ENCODE measurements at regions not wholly inside any gene's neighbourhood (a gene's known extent, or its start where the extent isn't known, plus 50 kb on each side); places are given as distances from the start of the nearest gene placed in this dataset.

- no peak overlapping the region for H3K27ac Mint-ChIP-seq
- peaks cover 11% of the 10 kb centered on the region for H3K27me3 Mint-ChIP-seq
- H3K4me3 Mint-ChIP-seq = no peak overlapping the region
- no peak for DNase-seq
- no peaks in the 10 kb centered on the region for H3K36me3 Mint-ChIP-seq
- H3K9me3 Mint-ChIP-seq = no peaks in the 10 kb centered on the region
- no peaks in the 10 kb centered on the region for H3K4me1 Mint-ChIP-seq
Observed at GRCh38 chr6:105750089-105750488, 336.0 kb upstream of the PRDM1 start.

DNA sequence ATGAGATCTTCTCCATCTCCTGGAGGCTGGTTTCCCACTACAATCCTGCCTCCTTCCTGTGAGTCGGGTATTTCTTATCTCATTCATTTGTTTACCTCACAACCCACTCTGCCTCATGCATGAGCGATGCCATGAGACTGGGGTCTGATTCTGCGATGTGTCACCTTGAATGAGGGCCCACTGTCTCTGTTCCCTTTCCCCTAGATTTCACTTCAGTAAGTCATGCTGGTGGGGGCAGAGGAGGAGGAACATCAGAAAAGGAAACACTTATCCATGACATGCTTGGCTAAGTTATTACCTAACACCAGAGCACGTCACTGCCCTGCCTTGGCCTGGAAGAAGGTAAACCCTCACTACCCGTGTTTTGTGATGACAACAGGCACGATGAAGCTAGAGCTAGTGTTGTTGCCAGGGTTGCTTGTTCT is 337.4 kb upstream of the PRDM1 start:
- Mint-ChIP-seq H3K4me3 (no peak overlapping the region), H3K27ac (no peak overlapping the region), H3K4me1 (peaks cover 2% of the 10 kb centered on the region), H3K27me3 (peaks cover 16% of the 10 kb centered on the region), H3K36me3 (no peaks in the 10 kb centered on the region), H3K9me3 (no peaks in the 10 kb centered on the region)
- no peak for DNase-seq

DNA sequence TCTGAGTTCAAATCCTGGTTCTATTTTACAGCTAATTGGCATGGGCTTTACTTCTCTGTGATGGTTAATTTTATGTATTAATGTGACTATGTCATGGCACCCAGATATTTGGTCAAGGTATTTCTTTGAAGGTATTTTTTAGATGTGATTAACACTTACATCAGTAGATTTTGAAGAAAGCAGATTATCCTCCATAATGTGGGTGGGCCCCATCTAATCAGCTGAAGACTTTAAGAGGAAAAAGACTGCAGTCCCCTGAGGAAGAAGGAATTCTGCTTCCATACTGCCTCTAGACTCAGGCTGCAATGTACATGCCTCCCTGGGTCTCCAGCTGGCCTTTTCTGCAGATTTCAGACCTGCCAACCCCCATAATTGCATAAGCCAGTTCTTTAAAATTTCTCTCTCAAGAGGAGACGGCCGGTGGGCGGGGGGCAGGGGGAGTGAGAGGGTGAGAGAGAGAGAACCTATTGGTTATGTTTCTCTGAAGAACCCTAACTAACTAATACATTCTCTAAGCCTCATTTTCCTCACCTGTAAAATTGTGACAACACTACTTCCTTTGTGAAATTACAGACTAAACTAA is 338.2 kb upstream of the PRDM1 start:
- Mint-ChIP-seq H3K27me3 (peaks cover 16% of the 10 kb centered on the region), H3K27ac (no peak overlapping the region), H3K4me3 (no peak overlapping the region), H3K9me3 (no peaks in the 10 kb centered on the region), H3K4me1 (peaks cover 2% of the 10 kb centered on the region), H3K36me3 (no peaks in the 10 kb centered on the region)
- DNase-seq = no peak

DNA sequence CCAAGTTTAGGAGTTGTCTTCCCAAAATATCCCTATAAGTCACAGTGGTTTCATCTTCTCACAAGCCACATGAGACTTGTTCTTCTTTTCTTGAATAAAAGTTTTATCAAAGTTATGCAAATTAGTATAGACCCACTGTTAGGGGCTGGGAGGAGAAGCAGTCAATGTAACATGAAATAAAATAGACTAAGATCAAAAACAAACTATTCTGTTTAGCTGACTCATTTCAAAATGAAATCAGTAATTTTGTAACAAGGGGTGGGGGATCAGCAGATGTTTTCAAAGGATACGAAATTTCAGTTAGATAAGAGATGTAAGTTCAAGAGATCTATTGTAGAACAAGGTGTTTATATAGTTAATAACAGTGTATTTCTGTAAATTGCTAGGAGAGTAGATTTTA is 339.6 kb upstream of the PRDM1 start:
- Mint-ChIP-seq H3K4me3 (no peak overlapping the region), H3K9me3 (no peaks in the 10 kb centered on the region), H3K27me3 (peaks cover 16% of the 10 kb centered on the region), H3K27ac (no peak overlapping the region), H3K36me3 (no peaks in the 10 kb centered on the region), H3K4me1 (peaks cover 2% of the 10 kb centered on the region)
- DNase-seq = no peak

DNA sequence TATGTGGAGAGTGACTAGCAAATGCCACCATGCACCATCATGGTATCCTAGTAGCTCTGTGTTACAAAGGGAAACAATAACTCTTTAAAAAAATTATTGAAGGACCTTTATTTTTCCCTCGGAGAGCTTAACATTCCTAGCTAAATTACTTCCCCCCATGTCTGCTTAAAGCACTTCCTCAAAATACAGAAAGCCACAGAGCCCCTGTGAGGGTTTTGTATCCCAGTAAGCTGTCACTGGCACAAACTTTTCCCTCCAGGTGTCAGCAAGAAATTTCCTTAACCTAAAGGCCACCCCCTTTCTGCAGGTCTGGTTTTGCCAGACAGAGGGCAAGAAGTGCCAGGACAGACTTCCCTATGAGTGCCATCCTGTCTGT is 340.0 kb upstream of the PRDM1 start:
- peaks cover 2% of the 10 kb centered on the region for H3K4me1 Mint-ChIP-seq
- DNase-seq = no peak
- no peaks in the 10 kb centered on the region for H3K9me3 Mint-ChIP-seq
- H3K27ac Mint-ChIP-seq = no peak overlapping the region
- H3K36me3 Mint-ChIP-seq = no peaks in the 10 kb centered on the region
- H3K4me3 Mint-ChIP-seq = no peak overlapping the region
- peaks cover 16% of the 10 kb centered on the region for H3K27me3 Mint-ChIP-seq

DNA sequence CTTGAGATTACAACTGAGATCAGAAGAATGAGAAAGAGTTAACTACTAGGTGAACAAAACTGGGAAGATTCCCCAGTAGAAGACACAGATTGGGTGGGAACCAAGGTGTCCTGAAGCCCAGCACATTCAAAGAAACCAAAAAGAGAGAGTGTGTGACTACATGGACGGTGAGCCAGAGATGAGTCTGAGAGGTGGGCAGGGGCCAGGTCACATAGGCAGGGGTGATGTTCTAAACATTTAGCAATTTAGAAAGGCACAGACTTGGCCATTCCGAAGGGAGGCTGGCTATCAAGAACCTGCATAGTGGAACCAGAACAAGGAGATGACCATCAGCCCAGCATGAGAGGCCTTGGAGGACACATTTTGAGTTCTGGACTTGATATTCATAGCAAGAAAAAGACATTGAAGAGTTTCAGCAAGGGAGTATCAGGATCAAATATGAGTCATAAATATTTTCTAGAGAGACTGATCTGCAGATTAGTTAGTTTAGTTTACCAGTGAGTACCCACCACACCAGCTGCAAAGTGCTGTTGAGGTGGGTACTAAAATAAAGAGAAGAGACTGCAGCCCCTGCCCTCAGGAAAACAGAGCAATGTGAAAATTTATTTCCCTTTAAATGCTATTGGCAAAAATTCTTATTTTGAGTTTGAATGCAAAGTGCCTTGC is 340.5 kb upstream of the PRDM1 start:
- DNase-seq = no peak
- peaks cover 16% of the 10 kb centered on the region for H3K27me3 Mint-ChIP-seq
- no peaks in the 10 kb centered on the region for H3K9me3 Mint-ChIP-seq
- peaks cover 2% of the 10 kb centered on the region for H3K4me1 Mint-ChIP-seq
- no peaks in the 10 kb centered on the region for H3K36me3 Mint-ChIP-seq
- no peak overlapping the region for H3K4me3 Mint-ChIP-seq
- no peak overlapping the region for H3K27ac Mint-ChIP-seq

DNA sequence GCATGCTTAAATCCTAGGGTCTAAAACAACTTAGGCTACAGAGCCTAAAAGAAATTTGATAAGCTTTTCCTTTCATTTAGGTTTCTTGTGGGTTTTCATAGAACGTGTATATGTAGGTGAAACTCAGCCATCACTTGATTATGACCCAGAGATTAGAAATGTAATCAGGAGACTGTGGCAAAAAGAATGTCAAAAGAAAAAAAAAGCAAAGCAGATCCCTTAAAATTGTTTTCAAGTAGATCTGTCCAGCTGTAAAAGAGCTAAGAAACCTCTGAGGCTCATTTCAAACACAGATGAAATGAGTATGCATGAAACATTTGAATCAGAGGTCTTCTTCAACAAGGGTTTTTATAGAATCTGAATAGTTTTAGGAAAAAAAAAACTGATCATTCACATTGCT is 341.3 kb upstream of the PRDM1 start:
- H3K27me3 Mint-ChIP-seq = peaks cover 16% of the 10 kb centered on the region
- H3K4me1 Mint-ChIP-seq = peaks cover 2% of the 10 kb centered on the region
- no peak overlapping the region for H3K27ac Mint-ChIP-seq
- H3K36me3 Mint-ChIP-seq = no peaks in the 10 kb centered on the region
- DNase-seq = no peak
- H3K9me3 Mint-ChIP-seq = no peaks in the 10 kb centered on the region
- H3K4me3 Mint-ChIP-seq = no peak overlapping the region

DNA sequence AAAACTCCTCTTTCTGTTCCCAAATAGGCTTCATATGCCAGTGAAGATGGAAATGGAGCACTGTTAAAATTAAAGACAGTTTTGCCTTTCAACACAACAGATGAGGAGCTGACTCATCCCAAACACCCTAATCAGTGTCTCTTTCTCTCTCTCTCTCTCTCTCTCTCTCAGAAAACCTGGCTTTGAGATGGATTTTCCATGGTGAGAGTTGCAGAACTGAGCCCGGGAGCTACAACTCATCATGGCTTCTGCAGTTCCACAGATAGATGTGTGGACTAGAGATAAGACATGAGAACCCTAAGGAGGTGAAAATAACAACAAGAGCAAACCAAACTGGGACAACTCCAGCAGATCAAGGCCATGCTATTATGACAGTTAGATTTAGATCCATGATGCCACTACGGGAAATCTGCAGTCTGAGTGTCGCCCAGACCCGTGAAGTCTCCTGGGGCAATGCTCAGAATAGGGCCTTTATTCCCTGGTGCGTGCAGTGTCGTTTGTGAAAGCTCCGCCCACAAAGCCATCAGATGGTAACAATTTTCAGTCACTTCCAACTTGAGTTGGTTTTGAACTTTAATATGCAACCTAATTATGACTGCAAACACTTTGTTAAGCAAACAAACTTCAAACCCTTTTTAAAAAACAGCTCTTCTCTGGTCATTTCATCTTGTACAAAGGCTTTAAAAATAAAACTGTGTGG is 338.2 kb upstream of the PREP start:
- DNase-seq = no peak
- no peak overlapping the region for H3K4me3 Mint-ChIP-seq
- H3K9me3 Mint-ChIP-seq = no peaks in the 10 kb centered on the region
- no peak overlapping the region for H3K27ac Mint-ChIP-seq
- H3K27me3 Mint-ChIP-seq = peaks cover 13% of the 10 kb centered on the region
- H3K36me3 Mint-ChIP-seq = no peaks in the 10 kb centered on the region
- H3K4me1 Mint-ChIP-seq = peaks cover 2% of the 10 kb centered on the region

DNA sequence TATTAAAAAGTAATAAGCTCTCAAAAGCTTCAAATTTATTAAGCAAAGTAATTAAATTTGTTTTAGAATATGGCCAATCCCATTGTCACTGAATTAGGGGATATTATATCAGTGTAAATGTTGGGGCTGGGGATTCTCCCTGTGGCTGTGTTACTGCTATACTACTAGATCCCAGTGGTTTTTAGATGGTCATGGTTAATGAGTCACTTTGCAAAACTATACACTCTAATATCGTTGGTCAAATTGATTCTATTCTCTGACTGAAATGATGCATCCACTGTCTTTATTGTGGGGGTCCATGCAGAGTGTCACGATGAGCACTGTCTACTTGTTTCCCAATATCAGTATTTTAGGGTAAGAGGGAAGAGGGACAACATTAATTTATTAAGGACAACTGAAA is 336.9 kb upstream of the PREP start:
- Mint-ChIP-seq H3K27me3 (peaks cover 4% of the 10 kb centered on the region), H3K36me3 (no peaks in the 10 kb centered on the region), H3K4me3 (no peak overlapping the region), H3K27ac (no peak overlapping the region), H3K4me1 (peaks cover 2% of the 10 kb centered on the region), H3K9me3 (no peaks in the 10 kb centered on the region)
- no peak for DNase-seq

- Mint-ChIP-seq H3K4me1 (no peaks in the 10 kb centered on the region), H3K4me3 (no peak overlapping the region)
- no peak for DNase-seq
Observed at GRCh38 chr6:105733556-105734162, 330.8 kb upstream of the PREP start.

DNA sequence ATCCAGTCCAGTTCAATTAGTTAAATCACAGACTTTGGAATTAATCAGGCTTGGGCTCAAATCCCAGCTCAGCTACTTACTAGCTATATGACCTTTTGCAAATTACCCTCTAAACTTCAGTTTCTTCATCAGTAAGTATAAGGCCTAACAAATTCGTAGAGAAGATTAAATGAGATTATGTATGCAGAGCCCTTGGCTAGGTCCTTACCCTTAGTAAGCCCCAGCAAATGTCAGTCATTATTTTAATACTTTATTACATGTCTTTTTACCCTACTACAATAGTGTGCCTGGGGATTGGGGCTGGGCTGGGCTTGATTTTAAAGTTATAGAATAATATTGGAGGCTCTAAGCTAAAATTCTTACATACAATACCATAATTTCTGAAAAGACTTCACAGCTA is 326.1 kb upstream of the PREP start:
- DNase-seq = no peak
- no peaks in the 10 kb centered on the region for H3K36me3 Mint-ChIP-seq
- no peaks in the 10 kb centered on the region for H3K27me3 Mint-ChIP-seq
- H3K9me3 Mint-ChIP-seq = no peaks in the 10 kb centered on the region
- no peak overlapping the region for H3K27ac Mint-ChIP-seq
- H3K4me1 Mint-ChIP-seq = no peaks in the 10 kb centered on the region
- H3K4me3 Mint-ChIP-seq = no peak overlapping the region

More at GRCh38 chr6:105733556-105734162, 330.8 kb upstream of the PREP start:
- Mint-ChIP-seq H3K36me3 (no peaks in the 10 kb centered on the region), H3K27me3 (no peaks in the 10 kb centered on the region), H3K9me3 (no peaks in the 10 kb centered on the region), H3K27ac (no peak overlapping the region)

DNA sequence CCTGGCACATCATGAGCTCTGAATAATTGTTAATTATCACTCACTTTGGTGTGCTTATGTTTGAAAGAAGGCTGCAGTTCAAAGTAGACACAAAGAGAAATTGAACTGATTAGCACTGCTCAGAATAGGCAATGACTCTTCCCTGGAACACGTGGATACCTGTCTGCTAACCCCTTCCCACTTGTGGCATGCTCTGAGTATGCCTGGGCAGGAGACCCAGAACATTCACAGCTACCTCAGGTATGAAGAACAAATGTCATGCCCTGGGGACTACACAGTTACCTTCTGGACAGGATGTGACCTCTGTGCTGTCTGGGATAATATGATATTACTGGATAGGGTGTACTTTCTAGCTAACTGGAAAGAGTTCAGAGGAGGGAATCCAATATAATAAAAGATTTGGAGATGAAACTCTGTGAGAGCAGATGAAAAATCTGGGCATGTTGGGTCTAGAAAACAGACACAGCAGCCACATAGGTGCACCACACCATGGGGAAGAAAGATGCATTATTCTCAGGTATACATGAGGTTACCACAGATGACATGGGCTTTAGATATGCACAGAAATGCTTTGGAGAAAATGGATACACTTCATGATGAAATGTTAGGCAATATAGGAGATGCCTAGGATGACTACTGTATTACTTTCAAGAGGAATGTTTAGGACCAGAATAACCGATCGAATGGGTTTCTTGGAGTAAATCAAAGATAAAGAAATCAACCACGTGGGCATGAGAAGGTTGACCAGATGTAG is 324.2 kb upstream of the PREP start:
- DNase-seq = no peak
- no peak overlapping the region for H3K4me3 Mint-ChIP-seq
- H3K27ac Mint-ChIP-seq = no peak overlapping the region
- H3K4me1 Mint-ChIP-seq = no peaks in the 10 kb centered on the region
- no peaks in the 10 kb centered on the region for H3K9me3 Mint-ChIP-seq
- H3K36me3 Mint-ChIP-seq = no peaks in the 10 kb centered on the region
- no peaks in the 10 kb centered on the region for H3K27me3 Mint-ChIP-seq

GRCh38 chr6:105714846-105715245 is 312.0 kb upstream of the PREP start:
- H3K27me3 Mint-ChIP-seq = peaks cover 26% of the 10 kb centered on the region
- H3K9me3 Mint-ChIP-seq = peaks cover 18% of the 10 kb centered on the region
- H3K4me3 Mint-ChIP-seq = no peak overlapping the region
- peaks cover 9% of the 10 kb centered on the region for H3K36me3 Mint-ChIP-seq
- no peak overlapping the region for H3K27ac Mint-ChIP-seq
- DNase-seq = no peak
- H3K4me1 Mint-ChIP-seq = no peaks in the 10 kb centered on the region

DNA sequence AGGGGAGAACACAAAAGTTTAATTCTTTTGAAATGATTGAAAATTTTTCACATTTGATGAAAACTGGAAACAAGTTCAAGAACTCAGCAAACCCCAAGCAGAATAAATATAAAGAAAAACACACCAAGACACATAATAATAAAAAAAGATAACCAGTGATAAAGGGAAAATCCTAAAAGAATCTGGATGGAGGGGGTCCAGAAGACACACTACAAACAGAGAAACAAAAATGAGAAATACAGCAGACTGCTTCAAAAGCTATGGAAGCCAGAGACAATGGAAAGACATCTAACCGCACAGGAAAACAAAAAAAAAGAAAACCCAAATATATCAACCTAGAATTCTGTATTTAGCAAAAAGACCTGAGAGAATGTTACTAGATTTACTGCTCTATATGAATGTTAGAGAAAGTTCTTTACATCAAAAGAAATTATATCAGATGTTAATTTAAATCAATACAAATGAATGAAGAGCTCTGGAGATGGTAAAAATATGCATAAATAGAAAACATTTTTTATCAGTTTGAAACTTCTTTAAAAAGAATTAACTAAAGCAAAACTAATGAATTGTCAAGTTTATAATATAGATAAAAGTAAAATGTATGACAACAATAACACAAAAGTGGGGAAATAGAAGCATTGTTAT is 310.7 kb upstream of the PREP start:
- peaks cover 9% of the 10 kb centered on the region for H3K36me3 Mint-ChIP-seq
- H3K27ac Mint-ChIP-seq = no peak overlapping the region
- H3K4me1 Mint-ChIP-seq = no peaks in the 10 kb centered on the region
- H3K4me3 Mint-ChIP-seq = no peak overlapping the region
- no peak for DNase-seq
- H3K27me3 Mint-ChIP-seq = peaks cover 26% of the 10 kb centered on the region
- peaks cover 18% of the 10 kb centered on the region for H3K9me3 Mint-ChIP-seq

DNA sequence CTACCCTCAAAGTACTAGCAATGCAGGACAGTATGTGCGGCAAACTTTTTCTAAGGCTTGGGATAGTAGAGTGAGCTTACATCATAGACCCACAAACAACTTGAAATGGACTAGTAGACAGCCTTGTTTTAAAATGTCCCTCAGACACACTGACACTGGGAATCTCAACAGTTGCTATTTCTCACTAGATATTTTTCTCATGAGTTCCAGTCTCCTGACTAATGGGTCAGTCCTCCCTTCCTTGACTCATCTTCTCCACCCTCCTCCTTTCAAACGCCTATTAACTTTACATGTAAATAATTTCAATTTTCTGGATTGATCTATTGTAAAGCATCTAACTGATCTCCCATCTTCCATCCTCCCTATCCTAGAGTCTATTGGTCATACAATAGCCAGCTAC is 308.3 kb upstream of the PREP start:
- peaks cover 22% of the 10 kb centered on the region for H3K27me3 Mint-ChIP-seq
- no peak for DNase-seq
- H3K4me1 Mint-ChIP-seq = no peaks in the 10 kb centered on the region
- H3K4me3 Mint-ChIP-seq = no peak overlapping the region
- no peak overlapping the region for H3K27ac Mint-ChIP-seq
- peaks cover 18% of the 10 kb centered on the region for H3K9me3 Mint-ChIP-seq
- peaks cover 9% of the 10 kb centered on the region for H3K36me3 Mint-ChIP-seq

Data from activated naive CD8-positive, alpha-beta T cell treated with anti-CD3 and anti-CD28 coated beads for 36 hours (primary cell).